ELF-1 (cell line): ENCODE measurements at regions not wholly inside any gene's neighbourhood (a gene's known extent, or its start where the extent isn't known, plus 50 kb on each side); places are given as distances from the start of the nearest gene placed in this dataset.
"Not testable (repeated sequence)": the region's sequence is repeated elsewhere in the genome, so short reads cannot be mapped to it uniquely, and the experiment has no call there.

Experiments used
- DNase-seq: peaks from one replicate; pipeline ENCODE4 v3.0.0-alpha.2; 2016; ENCODE audit warnings: low read depth, low spot score

DNA sequence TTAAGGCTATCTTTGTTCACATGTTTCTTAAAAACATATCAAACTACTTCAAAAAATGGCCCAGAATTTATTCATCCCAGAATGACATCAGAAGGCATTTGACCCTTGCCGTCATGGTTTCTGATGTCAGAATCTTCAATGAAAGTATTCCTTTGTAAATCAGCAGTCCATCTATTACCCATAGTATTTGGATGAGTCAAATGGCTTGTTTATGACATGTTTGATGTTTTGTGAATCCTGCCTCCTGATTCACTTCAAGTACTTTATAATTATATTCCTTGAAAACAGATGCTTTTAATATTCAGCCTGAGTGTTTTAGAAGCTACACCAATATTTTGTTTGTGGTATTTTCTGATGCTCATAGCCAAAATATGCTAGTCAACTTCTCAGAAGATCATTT lies 200.8 kb upstream of the MEF2C start:
- no peak for DNase-seq

DNA sequence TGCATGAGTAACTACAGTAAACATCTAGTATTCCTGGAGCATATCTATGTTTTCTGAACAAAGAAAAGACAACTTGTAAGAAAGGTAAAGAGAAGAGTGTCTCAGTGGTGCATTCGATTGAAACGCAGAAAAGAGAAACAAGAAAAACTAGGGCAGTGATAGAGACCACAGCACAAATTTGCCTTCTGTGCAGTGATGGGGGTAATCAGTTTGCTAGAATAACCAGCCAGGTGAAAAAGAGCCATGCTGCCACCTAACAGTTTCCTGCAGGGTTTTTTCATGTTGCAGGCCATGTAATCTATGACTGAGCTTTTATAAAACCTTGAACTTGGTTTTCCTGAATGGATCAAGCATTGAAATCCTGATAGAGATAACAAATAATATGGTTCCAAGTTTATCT lies 198.4 kb upstream of the MEF2C start:
- DNase-seq: no peak

DNA sequence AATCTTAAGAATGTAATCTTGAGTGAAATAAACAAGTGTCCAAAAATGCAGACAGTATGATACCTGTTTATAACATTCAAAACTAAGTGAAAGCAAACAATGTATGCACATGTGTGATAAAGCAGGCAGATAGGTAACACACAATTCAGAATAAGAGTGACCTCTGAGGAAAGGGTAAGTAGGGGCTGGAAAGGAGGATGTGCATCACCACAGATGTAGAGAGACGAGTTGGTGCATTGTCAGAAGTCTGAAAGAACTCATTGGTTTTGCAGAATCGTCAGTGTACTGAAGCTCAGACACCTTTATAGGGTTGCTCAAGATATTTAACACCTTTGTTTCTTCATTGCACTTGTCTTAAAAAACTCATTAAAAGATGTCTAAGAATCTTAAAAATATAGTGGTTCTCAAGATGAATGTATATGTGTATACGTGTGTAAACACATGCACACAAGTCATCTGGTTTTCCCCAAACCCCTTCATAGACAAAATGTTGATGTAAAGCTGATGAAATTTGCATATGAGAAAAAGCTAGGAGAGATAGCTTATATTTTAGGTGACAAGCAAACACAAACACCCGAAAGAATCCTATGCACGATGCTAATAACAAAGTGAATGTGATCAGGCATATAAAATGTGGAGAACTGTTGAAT lies 197.6 kb upstream of the MEF2C start:
- no peak for DNase-seq

DNA sequence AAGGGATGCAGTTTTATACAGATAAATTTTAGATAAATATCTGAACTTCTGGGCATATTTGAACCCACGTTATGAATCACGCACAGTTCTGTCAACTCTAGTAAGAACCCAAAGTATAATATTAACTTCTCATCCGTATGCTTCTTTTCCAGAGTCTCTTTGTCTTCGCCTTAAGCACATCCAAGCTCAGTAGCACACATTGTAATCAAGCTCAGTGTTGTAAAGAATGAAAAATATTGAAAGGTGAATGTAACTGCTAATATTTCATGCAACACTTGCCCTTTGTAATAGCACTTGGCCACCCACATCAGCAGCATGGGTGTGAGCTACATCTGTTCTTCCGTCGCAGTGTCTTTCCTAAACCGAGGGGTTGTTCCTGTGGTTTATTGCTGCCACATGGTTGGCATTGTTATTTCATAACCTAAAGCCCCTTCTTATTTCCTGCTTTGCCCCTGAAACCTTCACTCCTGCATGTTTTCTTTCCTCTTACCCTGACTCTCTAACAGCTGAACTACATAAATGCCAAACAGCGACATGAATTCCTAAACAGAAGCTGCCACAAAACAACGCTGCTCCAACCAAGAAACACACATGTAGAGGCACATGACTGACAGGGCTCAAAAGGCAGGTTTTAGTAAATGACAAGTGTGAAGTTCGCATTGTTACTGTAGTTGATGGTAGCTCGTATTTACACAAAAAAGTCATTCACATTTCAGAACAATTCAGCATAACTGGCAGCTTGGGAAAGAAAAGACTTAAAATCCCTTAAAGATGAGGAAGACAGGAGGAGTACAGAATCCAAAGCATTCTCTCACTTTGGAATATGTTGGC lies 190.1 kb upstream of the MEF2C start:
- no peak for DNase-seq

DNA sequence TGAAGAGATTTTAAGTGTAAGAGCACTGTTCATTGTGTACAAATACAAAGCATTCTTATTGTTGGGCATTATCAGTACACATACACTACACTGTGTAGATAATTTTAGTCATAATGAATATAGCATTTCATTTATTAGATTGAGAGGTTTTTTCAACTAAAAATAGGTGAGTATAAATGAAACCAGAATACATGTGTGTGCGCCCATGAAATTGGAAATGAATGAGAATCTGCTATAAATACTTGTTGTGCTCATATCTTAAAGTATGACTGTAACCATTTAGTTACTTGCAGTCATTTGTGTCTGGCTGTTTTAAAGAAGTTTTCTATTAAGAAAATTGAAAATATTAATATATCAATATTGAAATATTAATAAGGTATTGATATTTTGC lies 189.0 kb upstream of the MEF2C start:
- DNase-seq: no peak

DNA sequence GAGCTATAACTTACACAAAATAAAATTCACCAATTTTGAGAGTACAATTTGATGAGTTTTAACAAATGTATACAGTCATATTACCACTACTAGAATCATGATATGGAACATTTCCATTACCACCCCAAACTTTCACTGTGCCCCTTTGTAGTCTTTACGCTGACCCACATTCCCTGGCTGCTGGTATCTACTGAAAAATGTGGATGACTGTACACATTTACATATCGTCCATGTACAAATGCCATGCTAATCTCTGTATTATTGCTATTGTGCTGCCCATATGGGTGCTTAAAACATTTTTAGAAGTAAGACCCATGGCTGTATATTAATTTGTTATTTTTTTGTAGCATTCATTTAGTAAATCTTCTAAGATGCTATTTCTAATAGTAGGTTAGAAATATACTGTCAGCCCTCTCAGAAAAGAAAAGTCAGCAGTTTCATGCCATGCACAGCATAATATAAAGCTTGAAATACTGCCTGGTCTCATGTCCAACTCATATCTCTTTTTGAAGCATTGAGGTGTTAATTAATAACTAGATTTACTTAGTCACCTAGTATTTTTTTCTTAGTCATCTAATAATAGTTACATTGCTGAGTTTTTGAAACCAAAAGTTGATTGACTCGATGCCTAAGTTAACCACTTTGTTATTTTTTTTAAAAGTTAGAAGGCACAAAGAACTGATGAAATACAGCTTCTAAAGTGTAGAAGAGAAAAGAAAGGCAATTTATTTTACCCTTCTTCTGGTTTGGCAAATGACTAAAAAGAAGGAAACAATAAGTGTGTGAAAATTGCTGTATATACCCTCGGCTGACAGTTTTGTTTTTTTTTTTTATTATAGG lies 188.3 kb upstream of the MEF2C start:
- no peak for DNase-seq

DNA sequence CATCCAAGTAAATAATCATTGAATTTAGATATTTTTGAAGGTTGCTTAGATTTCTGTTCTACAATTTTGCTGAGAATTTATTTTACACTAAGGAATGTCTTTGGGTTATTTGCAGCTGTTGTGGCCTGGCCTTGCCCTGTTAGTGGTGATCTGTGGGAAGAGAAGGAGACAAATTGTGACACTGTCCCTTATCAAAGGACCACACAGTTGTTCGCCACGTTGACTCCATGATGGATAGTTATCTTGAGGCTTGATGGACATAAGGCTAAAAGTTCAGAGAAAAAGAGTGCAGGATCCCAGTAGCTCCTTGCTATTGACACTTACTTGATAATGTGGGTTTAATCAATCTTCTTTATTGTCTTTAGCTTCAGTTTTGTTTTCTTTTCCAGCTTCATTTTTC lies 186.6 kb upstream of the MEF2C start:
- no peak for DNase-seq

DNA sequence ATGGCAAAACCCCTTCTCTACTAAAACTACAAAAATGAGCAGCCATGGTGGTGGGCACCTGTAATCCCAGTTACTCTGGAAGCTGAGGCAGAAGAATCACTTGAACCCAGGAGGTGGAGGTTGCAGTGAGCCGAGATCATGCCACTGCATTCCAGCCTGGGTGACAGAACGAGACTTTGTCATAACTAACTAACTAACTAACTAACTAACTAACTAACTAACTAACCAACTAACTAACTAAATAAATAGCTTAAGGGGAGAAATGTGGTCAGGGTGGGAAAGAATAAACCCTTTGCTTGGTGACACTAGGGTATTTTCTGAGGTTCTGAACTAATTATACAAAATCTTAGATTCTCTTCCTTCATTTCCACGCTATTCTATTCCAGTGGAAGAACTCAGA lies 184.4 kb upstream of the MEF2C start:
- DNase-seq: no peak

DNA sequence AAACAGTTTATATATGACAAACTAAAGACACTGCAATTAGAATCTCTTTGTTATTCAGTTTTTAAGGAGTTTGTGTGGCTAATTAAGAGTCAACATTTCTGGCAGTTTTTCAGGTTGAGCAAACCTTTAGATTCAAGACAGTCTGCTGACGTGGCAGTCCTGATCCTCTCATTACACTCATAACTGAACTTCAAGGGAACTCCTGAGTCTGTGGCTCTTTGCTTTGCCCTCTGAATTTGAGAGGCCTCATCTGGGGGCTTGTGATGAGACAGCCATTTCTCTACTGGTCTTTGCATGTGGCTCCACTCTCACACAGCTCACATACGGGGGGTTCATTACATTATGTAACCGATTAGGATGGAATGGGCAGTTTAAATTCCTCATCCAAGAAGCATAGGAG lies 182.9 kb upstream of the MEF2C start:
- no peak for DNase-seq

DNA sequence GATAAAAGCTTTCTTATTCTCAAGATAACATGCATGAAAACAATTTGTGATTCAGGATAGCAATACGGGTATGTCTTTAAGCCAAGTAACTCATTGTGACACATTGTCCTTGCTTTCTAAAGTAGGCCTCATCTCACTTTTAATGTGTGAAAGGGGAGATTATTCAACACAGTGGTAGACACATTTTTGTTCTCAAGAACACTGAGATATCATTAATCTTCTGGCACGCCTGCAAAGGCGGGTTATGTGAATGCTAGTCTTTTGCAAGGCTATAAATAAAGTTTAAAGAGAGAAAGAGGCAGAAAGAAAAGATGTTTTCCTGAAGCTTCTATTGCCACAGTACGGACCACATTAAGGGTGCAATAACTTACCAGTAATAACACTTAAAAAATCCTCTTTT lies 181.8 kb upstream of the MEF2C start:
- DNase-seq: no peak

DNA sequence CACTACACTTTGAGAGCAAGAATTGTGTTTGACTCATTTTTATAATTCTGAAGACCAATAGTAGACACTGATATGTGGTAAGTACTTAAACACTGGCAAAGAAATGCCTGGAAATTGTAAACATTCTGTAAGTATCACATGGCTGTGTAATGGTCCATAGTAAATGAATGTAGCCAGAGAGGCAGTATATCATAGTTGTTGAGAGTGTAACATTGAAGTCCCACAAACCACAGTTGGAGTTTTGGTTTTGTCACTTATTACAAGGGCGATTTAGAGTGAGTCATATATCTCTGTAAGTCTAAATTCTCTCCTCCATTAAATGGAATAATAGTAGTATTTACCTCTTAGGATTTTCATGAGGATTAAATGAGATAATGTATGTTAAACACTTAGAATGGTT lies 181.1 kb upstream of the MEF2C start:
- DNase-seq: no peak

DNA sequence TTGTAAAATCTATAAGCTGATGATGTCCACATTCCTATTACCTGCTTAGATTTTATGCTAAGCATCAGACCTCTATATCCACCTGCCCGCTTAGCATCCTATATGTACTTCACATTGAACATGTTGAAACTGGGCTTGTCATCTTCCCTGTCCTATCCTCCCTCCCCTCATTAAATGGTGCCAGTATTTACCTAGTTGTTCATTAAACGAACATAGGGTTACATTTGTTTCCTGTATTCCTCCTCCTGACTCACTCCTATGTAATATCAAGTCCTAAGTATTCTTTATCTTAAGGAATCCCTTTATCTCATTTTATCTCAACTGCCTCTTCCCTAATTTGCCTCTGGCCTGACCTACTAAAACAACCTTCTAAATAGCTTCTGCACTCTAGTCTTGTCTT lies 177.8 kb upstream of the MEF2C start:
- DNase-seq: no peak

DNA sequence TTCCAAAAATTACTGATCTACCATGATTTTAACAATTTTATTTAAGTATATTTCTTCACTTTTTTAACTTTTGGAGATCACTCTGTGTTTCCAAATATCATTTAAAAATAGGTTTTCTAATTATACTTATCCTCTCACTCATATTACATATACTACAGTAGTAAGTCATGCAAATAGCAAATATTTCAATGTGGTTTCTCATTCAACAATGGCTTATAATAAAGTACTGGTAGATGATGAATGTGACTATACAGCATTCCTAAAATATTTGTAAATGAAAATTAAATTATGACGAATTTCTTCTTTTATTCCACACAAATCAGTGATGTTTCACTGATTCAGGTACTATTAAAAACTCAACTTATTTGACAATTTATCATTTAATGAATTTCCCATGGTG lies 176.3 kb upstream of the MEF2C start:
- no peak for DNase-seq

DNA sequence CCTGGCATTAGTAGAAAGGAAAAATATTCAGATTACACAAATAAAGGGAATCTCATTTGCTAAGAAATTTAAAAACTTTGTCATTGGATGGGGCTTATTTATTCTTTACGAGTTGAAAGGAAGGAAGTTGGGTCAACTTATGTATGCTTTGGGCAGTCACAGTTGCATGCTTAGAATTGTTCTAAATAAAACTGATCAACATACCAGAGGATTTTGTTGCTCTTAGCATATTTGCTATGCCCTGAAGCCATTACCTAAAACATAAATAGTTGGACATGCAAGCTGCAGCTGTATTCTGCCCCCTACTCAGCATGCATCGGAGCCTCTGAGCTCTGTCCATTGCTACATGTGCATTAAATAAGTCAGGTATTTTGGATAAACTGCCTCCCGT lies 172.7 kb upstream of the MEF2C start:
- DNase-seq: no peak

DNA sequence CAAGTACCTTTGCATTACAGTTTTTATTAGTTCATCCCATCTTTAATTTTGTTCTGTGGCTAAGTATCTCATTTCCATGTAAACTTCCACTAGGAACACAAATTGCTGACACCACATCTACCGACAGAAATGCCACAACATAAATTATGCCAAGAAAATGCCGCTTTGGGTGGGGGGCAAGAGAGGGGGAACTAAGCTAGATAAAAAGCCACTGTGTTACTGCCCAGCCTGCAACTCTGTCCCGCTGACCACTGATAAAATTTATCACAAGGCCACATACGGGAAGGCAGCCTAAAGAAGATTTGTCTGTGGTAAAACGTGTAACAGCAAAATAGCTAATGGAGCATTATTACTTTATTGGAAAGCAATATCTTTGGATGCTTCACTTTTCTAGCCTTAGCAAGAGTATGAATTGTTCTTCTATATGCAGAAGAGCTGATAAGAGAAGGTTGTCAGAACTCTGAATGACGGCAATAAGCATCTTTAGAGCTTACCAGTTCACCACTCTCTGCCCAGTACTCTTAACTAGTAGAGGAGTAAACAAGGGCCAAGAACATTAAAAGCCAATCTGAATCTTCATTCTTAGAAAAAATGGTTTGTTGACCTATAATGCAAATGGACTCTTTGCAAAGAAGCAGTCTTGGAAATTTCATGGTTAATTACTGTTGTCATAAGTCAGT lies 172.2 kb upstream of the MEF2C start:
- DNase-seq: no peak

DNA sequence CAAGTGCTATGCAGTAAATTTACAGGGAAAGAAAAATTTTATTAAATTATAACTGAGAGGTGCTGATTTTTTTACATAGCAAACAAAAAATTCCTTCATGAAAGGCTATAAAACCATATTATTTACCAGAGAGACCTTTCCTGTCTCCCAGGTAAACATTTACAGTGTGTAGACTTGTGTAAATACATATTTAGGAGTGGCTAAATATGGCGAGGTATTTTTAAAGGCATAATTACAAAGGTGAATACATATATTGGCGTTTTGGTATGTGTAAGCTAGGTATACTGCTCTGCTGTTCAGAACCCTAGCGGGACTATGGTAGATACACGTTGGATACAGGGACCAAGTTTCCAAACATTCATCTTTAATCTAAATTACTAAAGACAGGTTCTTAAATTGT lies 170.6 kb upstream of the MEF2C start:
- no peak for DNase-seq

DNA sequence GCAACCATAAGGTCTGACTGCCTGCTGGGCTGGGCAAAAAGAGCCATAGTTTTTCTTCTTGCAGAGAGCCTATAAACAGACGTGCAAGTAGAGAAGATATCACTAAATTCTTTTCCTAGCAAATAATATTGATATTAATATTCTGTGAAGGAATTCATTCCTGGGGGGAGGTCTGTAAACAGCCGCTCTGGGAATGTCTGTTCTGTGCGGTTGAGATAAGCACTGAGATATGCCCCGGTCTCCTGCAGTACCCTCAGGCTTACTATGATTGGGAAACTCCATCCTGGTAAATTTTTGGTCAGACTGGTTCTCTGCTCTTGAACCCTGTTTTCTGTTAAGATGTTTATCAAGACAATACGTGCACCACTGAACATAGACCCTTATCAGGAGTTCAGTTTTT lies 167.1 kb upstream of the MEF2C start:
- not testable (repeated sequence) for DNase-seq

DNA sequence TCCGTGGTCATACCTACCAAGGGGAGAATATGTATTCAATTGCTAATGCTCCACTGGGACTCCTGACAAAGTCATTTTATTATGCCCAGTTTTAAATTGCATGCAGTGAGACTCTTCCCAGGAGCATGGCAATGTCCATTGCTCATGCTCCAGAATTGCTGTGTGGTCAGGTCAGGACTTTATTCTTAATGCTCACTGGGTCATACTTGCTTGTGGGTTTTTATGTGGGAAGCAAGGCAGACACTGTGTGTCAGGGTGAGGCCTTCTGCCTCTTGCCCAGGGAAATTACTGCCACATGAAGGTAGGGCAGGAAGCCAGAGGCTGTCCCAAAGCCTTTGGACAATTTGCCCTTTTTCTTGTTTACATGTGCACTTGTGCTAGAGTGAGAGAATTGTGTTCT lies 164.6 kb upstream of the MEF2C start:
- DNase-seq: no peak

DNA sequence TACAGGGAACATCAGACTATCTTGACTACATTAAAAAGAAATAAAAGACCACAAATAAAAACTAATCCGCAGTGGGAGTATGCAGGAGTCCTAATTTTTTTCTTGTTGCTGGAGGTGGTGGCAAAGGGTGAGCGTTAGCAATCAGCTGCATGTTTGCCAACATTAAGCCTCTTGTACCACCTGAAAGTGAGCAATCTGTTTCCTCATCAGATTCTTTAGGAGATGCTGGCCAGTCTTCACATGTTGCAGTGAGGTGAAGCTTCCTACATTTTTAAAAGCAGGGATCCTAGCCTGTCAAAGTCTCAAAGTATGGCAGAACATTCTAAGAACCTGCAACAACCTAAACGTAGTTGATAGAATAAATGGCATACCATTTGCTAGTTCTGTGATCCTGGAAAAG lies 162.2 kb upstream of the MEF2C start:
- DNase-seq: no peak

DNA sequence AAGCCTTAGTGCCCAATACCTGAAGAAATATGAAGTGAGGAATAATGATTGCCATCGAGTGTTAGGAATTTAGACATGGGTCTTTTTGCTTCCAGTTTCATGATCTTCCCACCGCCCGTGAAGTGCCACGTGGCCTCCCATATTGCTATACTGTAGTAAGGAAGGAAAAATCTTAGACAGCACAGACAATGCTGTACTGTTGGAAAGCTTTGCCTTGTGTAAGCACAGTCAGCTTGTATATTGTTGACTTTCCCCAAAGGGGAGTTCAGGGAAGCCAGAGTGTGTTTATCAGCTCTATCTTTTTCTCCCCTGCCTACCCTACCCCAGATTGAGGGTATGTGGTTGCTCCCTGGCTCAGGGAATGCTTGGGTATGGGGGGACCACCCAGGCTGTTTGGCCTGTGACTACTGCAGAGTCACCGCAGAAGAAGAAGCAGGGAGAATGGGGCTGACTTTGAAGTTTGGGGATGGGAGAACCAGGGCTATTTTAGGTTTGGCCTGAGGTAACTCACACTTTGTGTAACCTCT lies 161.8 kb upstream of the MEF2C start:
- no peak for DNase-seq

DNA sequence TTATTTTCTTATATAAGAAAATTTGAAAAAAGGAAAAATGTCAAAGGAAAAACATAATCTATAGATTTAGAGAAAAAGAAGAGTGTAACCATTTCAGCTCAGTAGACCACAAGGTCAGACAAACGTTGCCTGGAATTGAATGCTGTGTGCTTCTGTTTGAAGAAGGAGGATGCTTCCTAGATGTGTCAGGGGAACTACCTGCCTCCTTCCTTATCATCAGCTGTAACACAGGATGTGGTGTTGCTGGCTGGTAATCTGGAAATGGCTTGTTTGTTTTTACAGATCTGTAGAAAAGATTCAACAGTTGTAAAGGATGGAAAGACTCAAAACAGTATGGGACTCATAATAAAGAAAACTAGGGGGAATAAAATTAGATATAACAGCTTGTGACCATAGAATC lies 160.7 kb upstream of the MEF2C start:
- DNase-seq: no peak

DNA sequence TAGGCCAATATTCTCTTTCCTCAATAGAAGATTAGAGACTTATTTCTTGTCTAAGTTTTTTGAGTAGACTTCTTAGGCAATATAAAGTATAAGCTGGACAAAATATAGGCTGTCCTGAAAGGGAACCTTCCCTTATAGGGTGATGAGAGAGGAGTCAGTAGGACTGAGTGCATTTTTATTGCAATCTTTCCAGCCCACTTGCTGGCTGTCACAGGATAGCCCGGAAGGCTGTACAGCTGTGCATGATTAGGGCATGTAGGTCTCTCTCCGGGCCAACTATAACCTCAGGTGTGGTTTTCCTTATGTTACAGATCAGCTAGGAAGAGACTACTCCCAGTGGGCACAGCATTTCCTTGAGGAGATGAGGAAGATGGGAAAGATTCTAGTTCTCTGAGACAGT lies 159.8 kb upstream of the MEF2C start:
- DNase-seq: no peak
